IMR-90 (cell line): ENCODE measurements at regions not wholly inside any gene's neighbourhood (a gene's known extent, or its start where the extent isn't known, plus 50 kb on each side); places are given as distances from the start of the nearest gene placed in this dataset.

Experiments used
- BHLHE40 ChIP-seq: fragments of 150-350 bp; IDR thresholded peaks from 2 replicates; pipeline ENCODE4 v1.6.1; 2016; ENCODE audit warnings: mild to moderate bottlenecking, low read depth, low read length
- CEBPB ChIP-seq: IDR thresholded peaks from 2 replicates; pipeline ENCODE4 v1.6.1; 2012; ENCODE audit warnings: low read depth, low read length, improper control_type of control experiment
- MXI1 ChIP-seq: IDR thresholded peaks from 2 replicates; pipeline ENCODE4 v1.6.1; 2012; ENCODE audit warnings: low read depth, mild to moderate bottlenecking, low read length, moderate library complexity, borderline replicate concordance
- POLR2A ChIP-seq: IDR thresholded peaks from 2 replicates; pipeline ENCODE4 v1.6.1; 2012; ENCODE audit warnings: mild to moderate bottlenecking, low read depth, low read length
- TF ChIP-seq, protein P1 (sequence below): conservative IDR thresholded peaks from 2 replicates; pipeline ENCODE4 v1.5.1; 2012; ENCODE audit warnings: mild to moderate bottlenecking, low read depth, low read length, improper control_type of control experiment
- TF ChIP-seq, protein P2 (sequence below): fragments of 150-350 bp; IDR thresholded peaks from 2 replicates; pipeline ENCODE4 v1.6.1; 2017; ENCODE audit warnings: mild to moderate bottlenecking, antibody characterized with exemption, low read length, low read depth
- TF ChIP-seq, protein P3 (sequence below): fragments of 150-350 bp; IDR thresholded peaks from 2 replicates; pipeline ENCODE4 v1.6.1; 2016; ENCODE audit warnings: low read depth, mild to moderate bottlenecking, low read length, moderate library complexity, borderline replicate concordance

DNA sequence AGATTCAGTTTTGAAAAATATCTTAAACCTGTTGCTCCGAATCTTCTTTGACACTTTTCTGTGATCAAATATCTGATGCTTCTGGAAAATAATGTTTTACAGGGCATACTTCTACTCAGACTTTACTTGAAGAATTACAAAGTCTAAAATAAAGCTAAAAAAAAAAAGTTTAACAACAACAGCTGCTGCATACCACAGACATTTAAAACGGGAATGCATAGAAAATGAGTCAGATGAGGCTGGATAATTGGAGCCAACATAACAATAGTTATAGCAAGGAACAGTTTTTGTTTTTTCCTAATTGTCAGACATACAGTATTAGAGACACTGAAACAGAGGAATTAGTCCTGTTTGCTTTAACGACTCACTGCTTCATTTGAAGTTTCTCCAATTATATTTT, 1090.2 kb downstream of the SUCLG1 start:
- TF ChIP-seq, protein P1, sequence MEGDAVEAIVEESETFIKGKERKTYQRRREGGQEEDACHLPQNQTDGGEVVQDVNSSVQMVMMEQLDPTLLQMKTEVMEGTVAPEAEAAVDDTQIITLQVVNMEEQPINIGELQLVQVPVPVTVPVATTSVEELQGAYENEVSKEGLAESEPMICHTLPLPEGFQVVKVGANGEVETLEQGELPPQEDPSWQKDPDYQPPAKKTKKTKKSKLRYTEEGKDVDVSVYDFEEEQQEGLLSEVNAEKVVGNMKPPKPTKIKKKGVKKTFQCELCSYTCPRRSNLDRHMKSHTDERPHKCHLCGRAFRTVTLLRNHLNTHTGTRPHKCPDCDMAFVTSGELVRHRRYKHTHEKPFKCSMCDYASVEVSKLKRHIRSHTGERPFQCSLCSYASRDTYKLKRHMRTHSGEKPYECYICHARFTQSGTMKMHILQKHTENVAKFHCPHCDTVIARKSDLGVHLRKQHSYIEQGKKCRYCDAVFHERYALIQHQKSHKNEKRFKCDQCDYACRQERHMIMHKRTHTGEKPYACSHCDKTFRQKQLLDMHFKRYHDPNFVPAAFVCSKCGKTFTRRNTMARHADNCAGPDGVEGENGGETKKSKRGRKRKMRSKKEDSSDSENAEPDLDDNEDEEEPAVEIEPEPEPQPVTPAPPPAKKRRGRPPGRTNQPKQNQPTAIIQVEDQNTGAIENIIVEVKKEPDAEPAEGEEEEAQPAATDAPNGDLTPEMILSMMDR, result no peak
- TF ChIP-seq CEBPB (no peak), POLR2A (no peak), BHLHE40 (no peak), MXI1 (no peak)
- TF ChIP-seq, protein P2, sequence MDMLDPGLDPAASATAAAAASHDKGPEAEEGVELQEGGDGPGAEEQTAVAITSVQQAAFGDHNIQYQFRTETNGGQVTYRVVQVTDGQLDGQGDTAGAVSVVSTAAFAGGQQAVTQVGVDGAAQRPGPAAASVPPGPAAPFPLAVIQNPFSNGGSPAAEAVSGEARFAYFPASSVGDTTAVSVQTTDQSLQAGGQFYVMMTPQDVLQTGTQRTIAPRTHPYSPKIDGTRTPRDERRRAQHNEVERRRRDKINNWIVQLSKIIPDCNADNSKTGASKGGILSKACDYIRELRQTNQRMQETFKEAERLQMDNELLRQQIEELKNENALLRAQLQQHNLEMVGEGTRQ, result no peak
- TF ChIP-seq, protein P3, sequence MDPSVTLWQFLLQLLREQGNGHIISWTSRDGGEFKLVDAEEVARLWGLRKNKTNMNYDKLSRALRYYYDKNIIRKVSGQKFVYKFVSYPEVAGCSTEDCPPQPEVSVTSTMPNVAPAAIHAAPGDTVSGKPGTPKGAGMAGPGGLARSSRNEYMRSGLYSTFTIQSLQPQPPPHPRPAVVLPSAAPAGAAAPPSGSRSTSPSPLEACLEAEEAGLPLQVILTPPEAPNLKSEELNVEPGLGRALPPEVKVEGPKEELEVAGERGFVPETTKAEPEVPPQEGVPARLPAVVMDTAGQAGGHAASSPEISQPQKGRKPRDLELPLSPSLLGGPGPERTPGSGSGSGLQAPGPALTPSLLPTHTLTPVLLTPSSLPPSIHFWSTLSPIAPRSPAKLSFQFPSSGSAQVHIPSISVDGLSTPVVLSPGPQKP, result no peak
